ENCODE measurements at regions not wholly inside any gene's neighbourhood (a gene's known extent, or its start where the extent isn't known, plus 50 kb on each side); places are given as distances from the start of the nearest gene placed in this dataset.

- POLR2A ChIA-PET: no interaction called here
- H3K27ac Mint-ChIP-seq: no peak overlapping the region
These were observed 603.6 kb downstream of the PSAT1 start for GRCh38 chr9:78900500-78900899.

GRCh38 chr9:78902051-78902450 lies 605.1 kb downstream of the PSAT1 start:
- Mint-ChIP-seq H3K9me3 (no peaks in the 10 kb centered on the region), H3K27ac (no peak overlapping the region), H3K4me1 (no peaks in the 10 kb centered on the region), H3K36me3 (ENCODE audit: low read depth) (no peaks in the 10 kb centered on the region), H3K4me3 (no peak overlapping the region), H3K27me3 (no peaks in the 10 kb centered on the region)
- POLR2A ChIA-PET: no interaction called here
- CTCF ChIA-PET: no interaction called here
- TF ChIP-seq CTCF (IDR thresholded peaks at IDR 0.05): no peak
- ATAC-seq (ENCODE audit: low read depth): no peak
- no peak for DNase-seq
- intact Hi-C loops (cut with micrococcal nuclease): no loop called here

More at GRCh38 chr9:78900500-78900899, 603.6 kb downstream of the PSAT1 start:
- ATAC-seq (ENCODE audit: low read depth) (no peak), DNase-seq (no peak)
- H3K4me1 Mint-ChIP-seq: no peaks in the 10 kb centered on the region
- H3K27me3 Mint-ChIP-seq: no peaks in the 10 kb centered on the region
- H3K4me3 Mint-ChIP-seq: no peak overlapping the region
- CTCF ChIA-PET: no interaction called here
- no peaks in the 10 kb centered on the region for H3K9me3 Mint-ChIP-seq
- H3K36me3 Mint-ChIP-seq (ENCODE audit: low read depth): no peaks in the 10 kb centered on the region
- TF ChIP-seq CTCF (IDR thresholded peaks at IDR 0.05): no peak
- intact Hi-C loops (cut with micrococcal nuclease): no loop called here

DNA sequence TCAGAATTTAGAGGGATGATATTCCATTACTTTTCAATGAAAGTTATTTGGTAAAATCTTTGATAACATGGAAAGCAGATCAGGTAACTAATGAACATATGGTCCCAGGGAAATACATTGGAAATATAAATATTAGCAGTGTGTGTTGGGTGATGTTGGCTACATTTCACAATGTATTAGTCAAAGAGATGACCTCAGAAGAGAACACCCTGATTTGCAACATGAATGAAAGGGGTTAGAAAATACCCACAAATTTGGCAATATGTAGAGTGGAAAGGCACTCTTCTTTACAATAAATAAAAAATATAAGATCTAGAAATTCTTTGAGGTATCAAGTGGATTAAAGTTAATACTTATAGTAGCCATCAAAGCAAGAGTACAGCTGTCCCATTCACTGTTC lies 606.7 kb downstream of the PSAT1 start:
- Mint-ChIP-seq H3K27ac (no peak overlapping the region), H3K4me3 (no peak overlapping the region), H3K9me3 (no peaks in the 10 kb centered on the region), H3K4me1 (no peaks in the 10 kb centered on the region), H3K27me3 (no peaks in the 10 kb centered on the region), H3K36me3 (ENCODE audit: low read depth) (no peaks in the 10 kb centered on the region)
- ATAC-seq (ENCODE audit: low read depth) (no peak), DNase-seq (no peak)
- POLR2A ChIA-PET: no interaction called here
- intact Hi-C loops (cut with micrococcal nuclease): no loop called here
- TF ChIP-seq CTCF (IDR thresholded peaks at IDR 0.05): no peak
- CTCF ChIA-PET: no interaction called here

GRCh38 chr9:78904686-78905085 lies 607.8 kb downstream of the PSAT1 start:
- Mint-ChIP-seq H3K9me3 (no peaks in the 10 kb centered on the region), H3K36me3 (ENCODE audit: low read depth) (no peaks in the 10 kb centered on the region), H3K27ac (no peak overlapping the region), H3K27me3 (no peaks in the 10 kb centered on the region), H3K4me1 (no peaks in the 10 kb centered on the region), H3K4me3 (no peak overlapping the region)
- DNase-seq: no peak
- no peak for ATAC-seq (ENCODE audit: low read depth)
- ChIA-PET CTCF (no interaction called here), POLR2A (no interaction called here)
- no peak for TF ChIP-seq CTCF (IDR thresholded peaks at IDR 0.05)
- intact Hi-C loops (cut with micrococcal nuclease): no loop called here

DNA sequence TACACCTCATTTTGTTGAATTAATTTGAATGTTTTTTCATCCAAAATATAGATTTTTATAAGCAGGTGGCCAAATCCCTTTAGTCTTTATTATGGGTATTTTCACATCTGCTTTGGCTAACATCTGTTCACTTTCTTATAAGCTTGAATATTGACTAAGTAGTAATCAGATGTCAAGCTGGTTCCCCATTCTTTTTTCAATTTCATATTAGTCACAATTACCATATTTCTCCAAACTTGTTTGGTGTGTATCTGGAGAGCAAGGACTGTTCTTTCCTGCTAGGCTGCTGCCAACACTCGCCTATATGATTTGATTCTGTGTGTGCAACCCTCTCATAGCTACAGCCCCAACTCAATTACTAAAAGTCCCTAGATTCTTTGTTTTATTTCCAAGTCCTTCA lies 608.5 kb downstream of the PSAT1 start:
- DNase-seq: no peak
- POLR2A ChIA-PET: no interaction called here
- intact Hi-C loops (cut with micrococcal nuclease): no loop called here
- H3K9me3 Mint-ChIP-seq: no peaks in the 10 kb centered on the region
- no peaks in the 10 kb centered on the region for H3K27me3 Mint-ChIP-seq
- no peak for ATAC-seq (ENCODE audit: low read depth)
- H3K4me1 Mint-ChIP-seq: no peaks in the 10 kb centered on the region
- CTCF ChIA-PET: no interaction called here
- TF ChIP-seq CTCF (IDR thresholded peaks at IDR 0.05): no peak
- no peak overlapping the region for H3K27ac Mint-ChIP-seq
- no peaks in the 10 kb centered on the region for H3K36me3 Mint-ChIP-seq (ENCODE audit: low read depth)
- no peak overlapping the region for H3K4me3 Mint-ChIP-seq
